ENCODE measurements at regions not wholly inside any gene's neighbourhood (a gene's known extent, or its start where the extent isn't known, plus 50 kb on each side); places are given as distances from the start of the nearest gene placed in this dataset.
"Not testable (repeated sequence)": the region's sequence is repeated elsewhere in the genome, so short reads cannot be mapped to it uniquely, and the experiment has no call there.

- H3K4me1 ChIP-seq (ENCODE audit: control insufficient read depth, insufficient read depth, low read length); H3K36me3 ChIP-seq (ENCODE audit: control insufficient read depth, insufficient read depth, low read length); H3K9me3 ChIP-seq (ENCODE audit: control insufficient read depth, insufficient read depth, low read length); H3K27me3 ChIP-seq (ENCODE audit: control insufficient read depth, insufficient read depth, low read length); H3K9ac ChIP-seq (ENCODE audit: low read depth, low read length); H3K4me3 ChIP-seq (ENCODE audit: low read depth, low read length): not testable (repeated sequence)
Measured at GRCh38 chr4:66561465-66562053, 891.3 kb upstream of the EPHA5 start.

GRCh38 chr4:66558651-66559050 lies 888.4 kb upstream of the EPHA5 start:
- H3K27me3 ChIP-seq (ENCODE audit: control insufficient read depth, insufficient read depth, low read length), result no peaks in the 10 kb centered on the region
- no peaks in the 10 kb centered on the region for H3K36me3 ChIP-seq (ENCODE audit: control insufficient read depth, insufficient read depth, low read length)
- no peaks in the 10 kb centered on the region for H3K9me3 ChIP-seq (ENCODE audit: control insufficient read depth, insufficient read depth, low read length)
- H3K4me3 ChIP-seq (ENCODE audit: low read depth, low read length), result no peak overlapping the region
- no peak overlapping the region for H3K9ac ChIP-seq (ENCODE audit: low read depth, low read length)
- H3K4me1 ChIP-seq (ENCODE audit: control insufficient read depth, insufficient read depth, low read length), result no peaks in the 10 kb centered on the region

GRCh38 chr4:66556651-66557278 lies 886.5 kb upstream of the EPHA5 start:
- no peaks in the 10 kb centered on the region for H3K27me3 ChIP-seq (ENCODE audit: control insufficient read depth, insufficient read depth, low read length)
- no peaks in the 10 kb centered on the region for H3K4me1 ChIP-seq (ENCODE audit: control insufficient read depth, insufficient read depth, low read length)
- H3K4me3 ChIP-seq (ENCODE audit: low read depth, low read length), result no peak overlapping the region
- no peaks in the 10 kb centered on the region for H3K36me3 ChIP-seq (ENCODE audit: control insufficient read depth, insufficient read depth, low read length)
- no peak overlapping the region for H3K9ac ChIP-seq (ENCODE audit: low read depth, low read length)
- no peaks in the 10 kb centered on the region for H3K9me3 ChIP-seq (ENCODE audit: control insufficient read depth, insufficient read depth, low read length)

- no peak overlapping the region for H3K9ac ChIP-seq (ENCODE audit: low read depth, low read length)
- H3K4me3 ChIP-seq (ENCODE audit: low read depth, low read length), result no peak overlapping the region
- no peaks in the 10 kb centered on the region for H3K36me3 ChIP-seq (ENCODE audit: control insufficient read depth, insufficient read depth, low read length)
- H3K27me3 ChIP-seq (ENCODE audit: control insufficient read depth, insufficient read depth, low read length), result no peaks in the 10 kb centered on the region
- H3K9me3 ChIP-seq (ENCODE audit: control insufficient read depth, insufficient read depth, low read length), result no peaks in the 10 kb centered on the region
- no peaks in the 10 kb centered on the region for H3K4me1 ChIP-seq (ENCODE audit: control insufficient read depth, insufficient read depth, low read length)
Measured at GRCh38 chr4:66555301-66555700, 885.0 kb upstream of the EPHA5 start.

- no peaks in the 10 kb centered on the region for H3K36me3 ChIP-seq (ENCODE audit: control insufficient read depth, insufficient read depth, low read length)
- H3K4me3 ChIP-seq (ENCODE audit: low read depth, low read length), result no peak overlapping the region
- no peaks in the 10 kb centered on the region for H3K27me3 ChIP-seq (ENCODE audit: control insufficient read depth, insufficient read depth, low read length)
- H3K9ac ChIP-seq (ENCODE audit: low read depth, low read length), result no peak overlapping the region
- H3K4me1 ChIP-seq (ENCODE audit: control insufficient read depth, insufficient read depth, low read length), result no peaks in the 10 kb centered on the region
- no peaks in the 10 kb centered on the region for H3K9me3 ChIP-seq (ENCODE audit: control insufficient read depth, insufficient read depth, low read length)
Measured at GRCh38 chr4:66554826-66555225, 884.5 kb upstream of the EPHA5 start.

- H3K4me1 ChIP-seq (ENCODE audit: control insufficient read depth, insufficient read depth, low read length); H3K27me3 ChIP-seq (ENCODE audit: control insufficient read depth, insufficient read depth, low read length); H3K9me3 ChIP-seq (ENCODE audit: control insufficient read depth, insufficient read depth, low read length); H3K9ac ChIP-seq (ENCODE audit: low read depth, low read length); H3K36me3 ChIP-seq (ENCODE audit: control insufficient read depth, insufficient read depth, low read length); H3K4me3 ChIP-seq (ENCODE audit: low read depth, low read length): not testable (repeated sequence)
Measured at GRCh38 chr4:66545301-66545700, 875.0 kb upstream of the EPHA5 start.

GRCh38 chr4:66544281-66544680 lies 874.0 kb upstream of the EPHA5 start:
- H3K27me3 ChIP-seq (ENCODE audit: control insufficient read depth, insufficient read depth, low read length), result no peaks in the 10 kb centered on the region
- H3K9me3 ChIP-seq (ENCODE audit: control insufficient read depth, insufficient read depth, low read length), result no peaks in the 10 kb centered on the region
- no peaks in the 10 kb centered on the region for H3K36me3 ChIP-seq (ENCODE audit: control insufficient read depth, insufficient read depth, low read length)
- H3K4me1 ChIP-seq (ENCODE audit: control insufficient read depth, insufficient read depth, low read length), result no peaks in the 10 kb centered on the region
- no peak overlapping the region for H3K4me3 ChIP-seq (ENCODE audit: low read depth, low read length)
- no peak overlapping the region for H3K9ac ChIP-seq (ENCODE audit: low read depth, low read length)

- H3K4me1 ChIP-seq (ENCODE audit: control insufficient read depth, insufficient read depth, low read length), result no peaks in the 10 kb centered on the region
- no peaks in the 10 kb centered on the region for H3K36me3 ChIP-seq (ENCODE audit: control insufficient read depth, insufficient read depth, low read length)
- H3K9me3 ChIP-seq (ENCODE audit: control insufficient read depth, insufficient read depth, low read length), result no peaks in the 10 kb centered on the region
- H3K4me3 ChIP-seq (ENCODE audit: low read depth, low read length), result no peak overlapping the region
- no peak overlapping the region for H3K9ac ChIP-seq (ENCODE audit: low read depth, low read length)
- no peaks in the 10 kb centered on the region for H3K27me3 ChIP-seq (ENCODE audit: control insufficient read depth, insufficient read depth, low read length)
Measured at GRCh38 chr4:66539745-66540144, 869.5 kb upstream of the EPHA5 start.

GRCh38 chr4:66524781-66525180 lies 854.5 kb upstream of the EPHA5 start:
- H3K9me3 ChIP-seq (ENCODE audit: control insufficient read depth, insufficient read depth, low read length), result no peaks in the 10 kb centered on the region
- no peaks in the 10 kb centered on the region for H3K27me3 ChIP-seq (ENCODE audit: control insufficient read depth, insufficient read depth, low read length)
- no peak overlapping the region for H3K9ac ChIP-seq (ENCODE audit: low read depth, low read length)
- no peaks in the 10 kb centered on the region for H3K4me1 ChIP-seq (ENCODE audit: control insufficient read depth, insufficient read depth, low read length)
- H3K36me3 ChIP-seq (ENCODE audit: control insufficient read depth, insufficient read depth, low read length), result no peaks in the 10 kb centered on the region
- no peak overlapping the region for H3K4me3 ChIP-seq (ENCODE audit: low read depth, low read length)

GRCh38 chr4:66522244-66522643 lies 852.0 kb upstream of the EPHA5 start:
- H3K9me3 ChIP-seq (ENCODE audit: control insufficient read depth, insufficient read depth, low read length), result no peaks in the 10 kb centered on the region
- no peaks in the 10 kb centered on the region for H3K27me3 ChIP-seq (ENCODE audit: control insufficient read depth, insufficient read depth, low read length)
- no peak overlapping the region for H3K9ac ChIP-seq (ENCODE audit: low read depth, low read length)
- no peaks in the 10 kb centered on the region for H3K4me1 ChIP-seq (ENCODE audit: control insufficient read depth, insufficient read depth, low read length)
- H3K36me3 ChIP-seq (ENCODE audit: control insufficient read depth, insufficient read depth, low read length), result no peaks in the 10 kb centered on the region
- H3K4me3 ChIP-seq (ENCODE audit: low read depth, low read length), result no peak overlapping the region

- Histone ChIP-seq H3K36me3 (ENCODE audit: control insufficient read depth, insufficient read depth, low read length) (no peaks in the 10 kb centered on the region), H3K9me3 (ENCODE audit: control insufficient read depth, insufficient read depth, low read length) (no peaks in the 10 kb centered on the region), H3K27me3 (ENCODE audit: control insufficient read depth, insufficient read depth, low read length) (no peaks in the 10 kb centered on the region), H3K4me3 (ENCODE audit: low read depth, low read length) (no peak overlapping the region), H3K9ac (ENCODE audit: low read depth, low read length) (no peak overlapping the region), H3K4me1 (ENCODE audit: control insufficient read depth, insufficient read depth, low read length) (no peaks in the 10 kb centered on the region)
Measured at GRCh38 chr4:66516940-66517339, 846.7 kb upstream of the EPHA5 start.

- Histone ChIP-seq H3K4me1 (ENCODE audit: control insufficient read depth, insufficient read depth, low read length) (no peaks in the 10 kb centered on the region), H3K9me3 (ENCODE audit: control insufficient read depth, insufficient read depth, low read length) (no peaks in the 10 kb centered on the region), H3K36me3 (ENCODE audit: control insufficient read depth, insufficient read depth, low read length) (no peaks in the 10 kb centered on the region)
Measured at GRCh38 chr4:66506985-66507384, 836.7 kb upstream of the EPHA5 start.

More at GRCh38 chr4:66506985-66507384, 836.7 kb upstream of the EPHA5 start:
- Histone ChIP-seq H3K4me3 (ENCODE audit: low read depth, low read length) (no peak overlapping the region), H3K9ac (ENCODE audit: low read depth, low read length) (no peak overlapping the region), H3K27me3 (ENCODE audit: control insufficient read depth, insufficient read depth, low read length) (no peaks in the 10 kb centered on the region)

All from iPS-15b (cell line).